GM19452 (cell line): ENCODE measurements at regions not wholly inside any gene's neighbourhood (a gene's known extent, or its start where the extent isn't known, plus 50 kb on each side); places are given as distances from the start of the nearest gene placed in this dataset.

Experiments used
- ATAC-seq: cut with Tn5 transposase; IDR thresholded peaks from one replicate; pipeline ENCODE4 v1.9.1; 2021; ENCODE audit not compliant: unreplicated experiment

DNA sequence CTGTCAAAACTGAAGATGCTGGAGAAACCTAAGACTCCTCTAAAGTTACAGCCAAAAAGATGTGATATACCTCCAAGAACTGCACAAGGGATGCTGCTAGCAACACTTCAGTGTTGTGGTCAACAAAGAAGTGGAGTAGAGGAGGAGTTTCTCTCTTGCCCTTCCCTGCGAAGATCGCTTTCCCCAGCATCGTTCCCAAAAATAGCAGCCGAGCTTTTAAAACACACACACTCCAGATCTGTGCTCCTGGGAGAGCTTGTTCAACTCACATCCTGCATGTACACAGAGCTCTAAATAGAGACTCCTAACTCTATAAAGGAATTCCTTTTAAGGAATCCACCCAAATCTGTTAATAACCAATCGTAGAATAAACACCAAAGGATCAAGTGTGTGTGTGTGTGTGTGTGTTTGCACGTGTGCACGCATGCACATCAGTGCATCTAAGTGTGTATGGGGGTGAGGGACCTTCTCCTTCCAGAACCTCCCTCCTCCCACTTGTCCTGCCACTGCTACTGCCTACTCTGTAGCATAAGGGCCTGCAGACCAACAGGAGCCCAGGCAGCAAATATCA lies 58.5 kb downstream of the PSMG1 start:
- no peak for ATAC-seq

DNA sequence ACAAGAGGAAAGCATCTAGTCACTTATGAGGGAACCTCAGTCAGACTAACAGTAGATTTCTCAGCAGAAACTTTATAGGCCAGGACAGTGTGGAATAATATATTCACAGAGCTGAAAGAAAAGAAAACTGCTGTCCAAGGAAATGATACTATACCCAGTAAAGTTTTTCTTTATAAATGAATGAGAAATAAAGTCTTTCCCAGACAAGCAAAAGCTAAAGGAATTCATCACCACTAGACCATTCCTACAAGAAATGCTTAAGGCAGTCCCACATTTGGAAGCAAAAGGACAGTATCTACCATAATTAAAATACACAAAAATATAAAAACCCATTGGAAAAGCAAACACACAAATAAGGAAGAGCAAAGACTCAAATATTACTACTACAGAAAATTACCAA lies 59.9 kb downstream of the PSMG1 start:
- no peak for ATAC-seq

DNA sequence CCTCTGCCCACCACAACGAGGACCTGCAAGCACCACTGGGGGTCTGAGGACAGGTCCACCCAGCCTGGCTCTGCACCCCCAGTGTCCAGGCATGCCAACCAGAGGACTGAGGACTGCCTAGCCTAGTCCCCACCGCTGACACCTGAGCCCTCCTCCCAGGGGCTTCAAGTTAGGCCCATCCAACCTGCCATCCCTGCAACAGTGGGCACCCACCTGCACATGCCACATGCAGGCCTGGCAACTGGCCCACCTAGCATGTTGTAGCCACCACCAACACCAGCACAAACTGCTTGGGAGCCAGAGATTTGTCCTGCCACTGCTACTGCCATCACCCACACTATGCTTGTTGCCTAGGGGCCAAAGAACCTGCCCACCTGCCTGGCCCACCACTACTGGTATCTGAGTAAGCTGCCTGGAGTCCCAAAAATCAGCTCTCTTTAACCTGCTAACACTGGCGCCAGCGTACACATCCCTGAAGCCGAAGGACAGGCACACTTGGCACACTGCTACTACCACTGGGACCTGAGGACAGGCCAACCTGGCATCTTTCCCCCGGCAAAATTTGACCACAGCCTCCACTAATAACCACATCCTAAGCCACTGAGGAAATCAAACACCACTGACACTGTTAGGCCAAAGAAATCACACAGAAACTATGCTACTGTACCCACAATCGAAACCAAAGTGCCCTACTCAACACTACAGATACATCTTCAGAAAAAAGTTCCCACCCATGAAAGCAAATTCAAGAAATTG lies 61.5 kb downstream of the PSMG1 start:
- no peak for ATAC-seq

DNA sequence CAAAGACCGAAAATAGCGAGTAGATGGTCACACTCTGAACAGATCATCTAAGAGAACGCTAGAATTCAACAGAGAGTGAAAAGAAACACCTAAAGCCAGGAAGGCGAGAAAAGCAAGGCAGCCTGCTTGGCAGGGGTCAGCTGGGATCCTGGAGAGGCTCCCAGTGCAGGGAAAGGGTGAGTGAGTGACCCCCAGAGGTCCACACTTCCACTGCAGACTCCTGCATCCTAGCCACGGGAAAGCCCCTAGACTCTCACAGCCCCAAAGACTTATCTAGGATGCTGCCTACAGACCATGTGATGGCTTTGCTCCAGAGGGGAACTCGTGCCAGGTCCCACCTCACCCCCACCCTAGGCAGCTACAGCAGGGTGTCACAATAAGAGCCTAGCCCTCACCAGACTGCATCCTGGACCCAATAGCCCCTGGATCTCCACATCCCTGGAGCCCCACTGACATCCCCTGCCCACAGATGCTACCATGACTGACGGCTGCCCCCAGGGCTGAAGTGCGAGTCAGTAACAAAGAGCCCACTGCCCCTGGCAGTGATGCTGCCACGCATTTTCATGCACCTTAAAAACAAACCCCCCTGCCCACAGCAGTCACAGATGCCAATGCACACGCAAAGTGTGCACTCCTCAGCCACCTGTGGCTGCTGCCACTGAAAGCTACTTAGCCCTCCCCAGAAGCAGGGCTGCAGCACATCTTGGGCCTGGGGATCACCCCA lies 62.2 kb downstream of the PSMG1 start:
- no peak for ATAC-seq

DNA sequence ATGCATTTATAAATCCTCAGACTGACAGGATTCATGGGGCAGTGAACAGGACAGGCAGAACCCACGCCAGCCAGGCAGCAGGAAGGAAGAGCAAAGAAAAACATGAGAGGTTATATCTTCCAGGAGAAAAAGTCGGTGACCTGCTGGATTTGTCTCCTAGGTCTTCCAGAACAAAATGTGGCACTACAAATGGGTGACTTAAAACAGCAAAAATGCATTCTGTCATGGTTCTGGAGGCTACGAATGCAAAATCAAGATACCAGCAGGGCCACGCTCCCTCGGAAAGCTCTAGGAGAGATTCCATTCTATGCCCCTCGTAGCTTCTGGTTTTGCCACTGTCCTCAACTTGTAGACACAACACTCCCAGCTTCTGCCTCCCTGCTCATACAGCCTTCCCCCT lies 63.4 kb downstream of the PSMG1 start:
- ATAC-seq, result no peak

DNA sequence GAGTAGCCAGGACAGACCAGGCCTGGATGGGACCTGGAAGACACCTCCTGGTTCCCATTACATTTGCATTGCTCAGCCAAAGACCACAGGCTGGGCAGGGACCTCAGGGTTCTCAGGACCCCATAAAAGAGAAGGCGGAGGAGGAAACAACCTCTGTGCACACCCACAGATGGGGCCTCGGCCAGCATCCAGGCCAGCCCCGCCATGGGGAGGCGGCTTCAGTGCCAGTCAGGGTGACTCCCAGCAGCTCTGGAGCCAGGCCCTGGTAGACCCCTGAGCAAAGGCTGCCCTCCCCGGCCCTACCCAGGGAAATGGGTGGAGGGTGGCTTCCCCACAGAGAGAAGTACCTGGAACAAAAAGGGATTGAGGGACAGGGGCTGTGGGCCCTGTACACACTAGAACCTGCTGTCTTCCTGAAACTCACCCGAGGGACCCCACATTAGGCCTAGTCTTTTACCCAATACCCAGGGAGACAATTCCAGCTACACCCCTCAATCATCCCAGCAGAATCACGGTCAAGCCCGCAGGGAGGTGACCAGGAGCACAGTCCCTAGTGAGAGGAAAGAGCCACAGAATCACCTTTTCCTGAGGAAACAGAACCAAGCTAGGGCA lies 64.5 kb downstream of the PSMG1 start:
- no peak for ATAC-seq

DNA sequence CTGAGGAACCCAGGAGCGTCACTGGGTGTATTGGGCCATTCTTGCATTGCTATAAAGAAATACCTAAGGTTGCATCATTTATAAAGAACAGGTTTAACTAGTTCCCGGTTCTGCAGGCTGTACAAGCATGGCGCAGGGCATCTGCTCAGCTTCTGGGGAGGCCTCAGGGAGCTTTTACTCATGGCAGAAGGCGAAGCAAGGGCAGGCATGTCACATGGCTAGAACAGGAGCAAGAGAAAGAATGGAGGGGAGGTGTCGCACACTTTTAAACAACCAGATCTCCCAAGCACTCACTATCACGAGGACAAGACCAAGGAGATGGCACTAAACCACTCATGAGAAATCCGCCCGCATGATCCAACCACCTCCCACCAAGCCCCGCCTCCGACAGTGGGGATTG lies 65.2 kb downstream of the PSMG1 start:
- ATAC-seq, result no peak

DNA sequence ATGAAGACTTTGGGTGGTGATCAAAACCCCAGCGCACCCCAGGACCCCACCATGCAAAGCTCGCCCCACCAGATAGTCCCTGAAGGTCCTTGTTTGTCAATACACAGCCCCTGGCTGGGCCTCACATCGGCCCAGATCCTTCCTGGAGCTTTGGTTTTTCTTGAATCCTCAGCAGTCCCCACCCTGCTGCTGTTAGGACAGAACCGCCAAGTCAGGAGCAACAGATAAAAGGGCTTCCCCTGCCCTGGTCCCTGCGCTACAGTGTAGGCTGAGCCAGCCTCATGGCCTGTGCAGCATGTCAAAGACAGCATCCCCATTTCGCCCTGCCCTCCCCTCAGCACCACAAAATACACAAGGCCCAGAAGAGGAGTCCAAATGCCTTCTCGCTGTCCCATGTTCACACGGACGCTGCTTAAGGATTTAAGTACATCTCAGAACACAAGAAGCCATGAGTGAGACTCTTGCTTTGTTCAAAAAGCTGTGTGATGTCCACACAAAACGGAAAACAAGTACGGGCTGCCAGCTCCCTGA lies 65.7 kb downstream of the PSMG1 start:
- no peak for ATAC-seq

DNA sequence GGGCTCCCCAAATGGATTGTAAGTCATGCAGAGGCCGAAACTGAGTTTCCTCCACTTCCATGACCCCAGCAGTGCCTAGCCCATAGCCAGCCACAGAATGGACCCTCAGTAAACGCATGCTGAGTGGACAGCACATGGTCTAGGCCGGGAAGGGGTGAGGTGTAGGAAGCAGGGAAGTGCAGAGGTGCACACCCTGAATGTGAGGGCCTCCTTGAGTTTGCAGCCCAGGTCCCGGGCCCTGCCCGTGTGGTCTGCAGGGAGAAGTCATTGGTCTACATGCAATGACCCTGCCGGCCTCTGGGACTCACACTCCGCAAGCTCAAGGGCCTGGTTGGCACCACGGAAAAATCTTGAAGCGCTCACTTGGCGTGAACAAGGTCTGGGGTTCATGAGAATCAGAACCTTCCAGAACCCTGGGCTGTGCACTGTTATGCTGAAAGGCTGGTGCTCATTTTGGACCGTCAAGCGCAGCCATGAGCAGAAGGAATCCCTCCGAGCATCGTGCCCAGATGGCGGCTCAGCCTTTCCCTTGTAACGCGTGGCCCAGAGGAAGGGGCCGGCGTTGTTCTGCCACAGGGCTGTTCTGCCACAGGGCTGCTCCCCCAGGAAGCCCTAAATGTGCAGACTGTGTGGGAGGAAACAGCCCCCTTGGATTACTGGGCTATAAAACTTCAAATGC lies 66.4 kb downstream of the PSMG1 start:
- no peak for ATAC-seq

DNA sequence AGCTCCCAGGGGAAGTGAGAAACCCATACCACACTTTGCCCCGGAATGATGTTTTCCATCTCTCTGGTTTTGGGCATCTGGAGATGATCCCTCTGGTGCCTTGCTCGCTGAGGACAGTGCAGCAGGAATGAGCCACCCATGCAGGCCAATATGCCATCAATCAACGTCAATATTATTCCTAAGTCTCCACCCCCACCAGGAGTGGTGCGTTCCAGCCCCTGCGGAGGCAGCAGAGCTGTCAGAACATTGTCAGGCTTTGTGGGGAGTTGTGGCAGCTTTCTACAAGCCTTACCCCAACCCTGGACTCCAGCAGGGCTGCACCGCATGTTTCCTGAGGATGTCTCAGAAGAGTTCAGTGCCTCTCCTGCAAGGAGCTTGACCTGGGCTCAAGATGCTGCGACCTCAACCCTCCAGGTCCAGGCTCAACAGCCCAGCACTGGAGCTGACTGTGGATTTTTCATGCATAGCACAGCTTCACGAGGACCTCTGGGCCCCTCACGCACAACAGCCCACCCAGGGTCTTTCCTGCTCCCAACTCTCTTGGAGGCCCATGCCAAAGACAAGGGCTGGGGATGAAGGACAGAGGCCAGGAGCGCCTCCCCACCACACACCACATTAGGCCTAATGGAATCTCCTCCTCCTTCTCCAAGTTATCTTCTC lies 67.5 kb downstream of the PSMG1 start:
- ATAC-seq, result no peak

DNA sequence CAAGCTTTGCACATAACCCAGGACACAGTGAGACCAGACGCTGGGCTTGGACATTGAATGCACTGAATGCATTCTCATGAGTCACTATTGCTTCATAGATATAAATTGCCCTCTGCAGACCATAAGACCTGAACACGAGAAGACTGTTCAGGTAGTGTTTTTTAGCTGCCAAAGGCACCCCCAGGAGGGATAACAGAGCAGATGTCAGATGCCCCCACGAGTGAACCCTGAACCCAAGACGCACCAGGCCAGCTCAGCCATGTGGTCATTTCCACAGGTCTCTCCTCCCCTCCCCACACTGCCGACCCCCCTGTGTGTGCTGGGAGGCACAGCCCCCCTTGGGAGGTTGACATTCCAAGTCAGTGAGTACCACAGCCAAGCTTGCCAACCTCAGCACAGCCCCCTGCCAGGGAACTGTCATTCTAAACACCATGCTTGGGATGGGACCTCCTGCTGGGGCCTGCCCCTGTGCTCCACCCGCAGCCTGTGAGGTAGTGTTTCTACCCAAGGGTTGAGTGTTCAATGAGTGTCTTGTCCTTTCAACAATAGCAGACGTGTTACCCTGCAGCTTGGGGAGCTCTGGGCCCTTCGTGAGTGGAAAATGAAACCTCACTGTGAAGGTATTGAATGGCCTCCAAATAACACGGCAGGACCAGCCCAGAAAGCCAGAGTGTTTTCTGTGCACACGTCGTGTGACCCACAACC lies 68.2 kb downstream of the PSMG1 start:
- ATAC-seq, result no peak

DNA sequence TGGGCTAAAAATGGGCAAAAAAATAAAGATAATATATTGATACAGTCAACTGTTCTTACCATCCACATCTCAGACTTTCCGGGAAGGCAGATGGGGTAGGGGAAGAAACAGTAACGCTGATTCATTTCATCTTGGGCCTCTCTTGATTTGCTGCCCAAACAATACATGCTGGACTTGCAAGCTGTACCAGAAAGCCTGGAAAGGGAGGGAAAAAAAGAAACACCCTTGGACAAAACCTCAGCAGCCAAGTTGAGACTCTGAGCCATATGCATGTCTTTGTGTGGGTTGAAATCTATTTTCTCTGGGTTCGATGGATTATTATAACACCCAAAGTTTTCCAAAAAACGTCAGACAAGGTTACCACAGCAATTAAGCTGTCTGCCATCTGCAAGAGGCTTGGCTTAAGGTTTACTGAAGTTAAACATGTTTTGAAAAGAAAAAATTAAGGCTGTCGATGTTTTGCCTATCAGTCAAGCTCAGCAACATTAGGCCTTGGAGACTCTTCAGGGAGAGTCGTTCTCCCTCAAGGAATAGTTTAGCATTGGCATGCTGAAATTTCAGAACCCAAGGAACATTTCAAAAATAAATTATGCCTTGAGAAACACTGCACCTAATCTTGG lies 71.2 kb downstream of the PSMG1 start:
- ATAC-seq, result no peak

DNA sequence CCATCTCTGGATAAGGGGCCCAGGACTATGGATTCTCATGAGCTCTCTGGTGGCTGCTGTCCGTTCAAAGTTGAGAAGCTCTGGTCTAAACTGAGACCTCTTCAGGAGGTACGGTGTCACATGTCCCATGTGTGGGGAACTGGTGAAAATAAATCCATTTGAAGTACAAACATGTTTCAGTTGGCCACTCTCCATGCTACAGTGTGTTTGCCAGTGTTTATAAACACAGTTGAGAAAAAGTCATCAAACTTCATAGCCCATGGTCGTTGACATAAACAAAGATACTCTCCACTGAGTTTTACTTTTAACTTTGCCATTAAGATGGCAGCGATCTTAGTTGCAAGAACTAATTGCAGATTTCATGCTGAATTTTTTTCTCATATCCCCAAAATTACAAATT lies 72.8 kb downstream of the PSMG1 start:
- no peak for ATAC-seq

DNA sequence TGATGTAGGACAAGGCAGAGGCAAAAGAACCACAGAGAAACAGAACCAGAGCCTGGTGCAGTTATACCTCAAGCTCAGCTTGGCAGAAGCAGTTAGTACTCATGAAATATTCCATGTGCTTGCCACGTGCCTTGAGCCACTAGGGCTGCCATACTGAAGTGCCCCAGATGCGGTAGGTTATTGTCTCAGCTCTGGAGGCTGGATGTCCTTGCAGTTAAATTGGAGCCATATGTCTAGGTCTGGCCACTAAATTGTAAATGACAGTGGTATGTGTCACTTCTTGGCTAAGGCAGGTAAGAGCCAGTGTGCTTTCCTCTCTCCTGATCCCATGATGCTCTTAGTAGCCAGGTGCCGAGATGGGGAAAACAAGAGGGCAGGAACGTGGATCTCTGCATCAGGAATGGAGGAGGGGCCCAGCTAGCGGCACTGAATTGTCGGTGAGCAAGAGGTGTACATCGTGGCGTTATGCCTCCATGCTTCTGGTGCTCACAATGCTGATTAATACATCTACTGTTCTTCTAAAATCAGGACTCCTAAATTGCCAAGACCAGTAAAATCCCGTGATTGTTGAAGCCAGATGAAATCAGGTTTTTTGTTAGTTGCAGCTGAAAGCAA lies 73.5 kb downstream of the PSMG1 start:
- ATAC-seq, result no peak

DNA sequence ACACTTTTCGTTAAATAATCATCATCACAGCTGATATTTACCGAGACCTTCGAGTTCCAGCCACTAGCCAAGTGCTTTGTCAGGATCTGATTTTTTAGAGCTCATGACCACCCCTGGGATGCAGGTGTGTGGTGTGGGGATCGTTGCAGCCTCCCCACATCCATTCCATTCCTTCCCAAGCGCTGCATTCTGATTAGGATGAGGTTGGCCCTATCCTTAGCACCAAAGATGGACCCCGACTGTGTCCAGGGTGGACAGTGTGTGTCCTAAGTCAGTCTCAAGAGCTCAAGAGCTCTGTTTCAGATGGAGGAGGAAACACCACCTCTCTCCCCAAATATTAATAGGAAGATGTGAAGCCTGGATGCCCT lies 74.1 kb downstream of the PSMG1 start:
- ATAC-seq, result no peak

DNA sequence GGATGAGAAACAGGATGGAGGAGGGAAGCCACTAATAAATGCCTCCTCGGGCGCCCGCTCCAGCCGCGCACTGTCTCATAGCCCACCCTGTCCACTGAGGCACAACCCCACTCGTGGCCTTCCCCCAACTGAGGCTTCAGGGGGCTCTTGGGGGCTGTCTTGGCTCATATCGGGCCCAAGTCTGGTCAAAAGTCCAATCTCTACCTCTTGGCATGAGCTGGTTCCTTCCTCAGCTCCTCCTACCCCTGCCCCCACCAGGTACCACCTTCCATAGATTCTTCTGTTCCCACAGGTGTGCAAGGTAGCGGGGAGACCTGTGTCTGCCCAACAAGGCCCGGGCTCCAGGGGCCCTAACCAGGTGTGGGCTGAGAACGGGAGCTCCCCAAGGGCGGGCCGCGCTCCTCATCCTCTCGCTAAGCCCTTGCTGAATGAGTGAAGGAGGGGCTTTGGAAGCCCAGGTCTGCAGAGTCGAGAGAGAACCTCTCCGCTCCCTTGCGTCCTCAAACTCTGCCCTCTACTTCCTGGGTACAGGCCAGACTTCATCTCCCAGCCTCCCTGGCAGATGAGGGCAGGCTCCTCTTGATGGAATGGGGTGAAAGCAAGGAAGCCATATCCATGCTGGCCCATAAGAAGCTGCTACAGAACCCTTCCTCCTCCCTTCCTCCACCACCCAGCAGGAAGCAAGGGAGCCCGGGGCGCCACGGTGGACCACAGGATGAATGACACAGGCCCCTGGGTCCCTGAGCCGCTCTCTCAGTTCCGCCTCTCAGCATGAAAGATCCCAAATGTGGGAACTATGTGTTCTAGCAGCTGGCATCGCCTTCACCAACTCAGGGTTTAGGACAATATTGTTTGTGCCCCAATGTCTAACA lies 74.7 kb downstream of the PSMG1 start:
- no peak for ATAC-seq

DNA sequence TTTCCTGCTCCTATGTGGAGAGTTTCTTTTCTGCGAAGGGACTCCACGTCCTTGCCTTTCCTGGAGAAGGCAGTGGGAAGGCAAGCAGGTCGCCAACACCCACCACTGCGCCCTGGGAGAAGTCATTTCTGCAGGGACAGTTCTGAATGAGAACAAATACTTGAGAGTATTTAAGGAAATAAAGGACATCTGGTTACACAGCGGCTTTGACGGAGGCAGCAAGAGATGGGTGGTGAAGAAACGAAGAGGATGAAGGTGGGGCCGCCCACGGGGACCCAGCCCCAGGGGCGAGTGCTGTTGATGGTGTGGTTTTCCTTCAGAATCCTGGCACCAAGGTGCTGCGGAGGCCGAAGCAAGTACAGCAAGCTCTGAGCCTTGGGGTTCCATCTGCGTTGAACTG lies 75.5 kb downstream of the PSMG1 start:
- no peak for ATAC-seq

DNA sequence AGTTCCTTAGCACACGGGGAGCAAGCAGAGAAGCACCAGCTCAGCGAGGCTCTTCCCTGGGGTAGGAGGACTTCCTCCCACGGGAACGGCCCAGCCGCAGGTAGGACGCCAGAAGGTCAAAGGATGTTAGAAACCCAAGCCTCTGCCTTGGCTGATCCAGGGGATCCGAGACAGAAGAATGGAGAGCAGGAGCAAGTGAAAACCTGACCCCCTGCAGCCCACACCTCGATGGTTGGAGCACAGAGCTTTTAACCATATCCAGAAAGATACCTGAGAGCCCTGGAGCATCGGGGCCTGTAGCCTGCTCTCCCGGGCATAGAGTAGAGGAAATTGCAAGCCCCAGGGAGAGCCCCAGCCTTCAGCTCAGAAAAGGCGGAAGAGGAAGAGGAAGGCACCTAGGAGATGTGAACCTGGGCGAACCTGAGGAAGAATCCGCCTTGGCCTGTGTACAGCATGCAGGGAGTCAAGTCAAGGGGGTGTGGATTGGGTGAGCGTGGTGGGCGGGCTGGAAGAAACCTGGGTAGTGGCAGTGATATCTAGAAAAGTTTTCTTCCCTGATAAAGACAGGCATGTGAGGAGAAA lies 76.3 kb downstream of the PSMG1 start:
- no peak for ATAC-seq
